Keratinocyte (primary cell): ENCODE measurements at regions not wholly inside any gene's neighbourhood (a gene's known extent, or its start where the extent isn't known, plus 50 kb on each side); places are given as distances from the start of the nearest gene placed in this dataset.

Source experiments
- DNase-seq: peaks from one replicate; pipeline ENCODE4 v3.0.0-alpha.2; 2011; ENCODE audit warnings: low read depth, missing footprints, low spot score
- FAIRE-seq: peaks from 2 replicates; lab custom pipeline; 2011; peaks lifted over from hg19 to GRCh38; lab: Jason Lieb, UNC
- H2AFZ ChIP-seq: 2 replicates; pipeline ENCODE4 v1.6.0; 2012; ENCODE audit warnings: low read length, control low read depth, inconsistent platforms; ENCODE audit not compliant: control insufficient read depth
- H3K27ac ChIP-seq: 2 replicates; pipeline ENCODE4 v1.5.1; 2011; ENCODE audit warnings: low read length; ENCODE audit not compliant: control insufficient read depth, insufficient read depth
- H3K27me3 ChIP-seq: 3 replicates; pipeline ENCODE4 v1.6.0; 2011; ENCODE audit warnings: low read length; ENCODE audit not compliant: control insufficient read depth, insufficient read depth; ENCODE audit errors: extremely low read depth
- H3K36me3 ChIP-seq, 2 experiments: 2 replicates in 1 of 2; 3 replicates in 1 of 2; pipeline ENCODE4 v1.5.1; 2011; ENCODE audit warnings: low read length in 2 of 2, mild to moderate bottlenecking in 1 of 2; ENCODE audit not compliant: control insufficient read depth in 2 of 2, insufficient read depth in 2 of 2; ENCODE audit errors: extremely low read depth in 1 of 2
- H3K4me1 ChIP-seq: 3 replicates; pipeline ENCODE4 v1.5.1; 2011; ENCODE audit warnings: low read length; ENCODE audit not compliant: control insufficient read depth, insufficient read depth; ENCODE audit errors: extremely low read depth
- H3K4me2 ChIP-seq: 3 replicates; pipeline ENCODE4 v1.6.0; 2011; ENCODE audit warnings: low read depth, low read length; ENCODE audit not compliant: control insufficient read depth, insufficient read depth; ENCODE audit errors: extremely low read depth
- H3K4me3 ChIP-seq, 3 experiments: fragments of 200-600 bp in 1 of 3; sonication (generic) in 1 of 3; 2 replicates in 2 of 3; 3 replicates in 1 of 3; pipeline ENCODE4 v1.5.1; 2011 to 2016; ENCODE audit warnings: low read length in 3 of 3, mild to moderate bottlenecking in 3 of 3, control low read depth in 2 of 3, inconsistent platforms in 1 of 3, low read depth in 1 of 3, mixed read lengths in 1 of 3, mixed run types in 1 of 3, moderate library complexity in 1 of 3; ENCODE audit not compliant: control insufficient read depth in 2 of 3, insufficient read depth in 2 of 3; ENCODE audit errors: extremely low read depth in 1 of 3
- H3K79me2 ChIP-seq: 2 replicates; pipeline ENCODE4 v1.6.0; 2012; ENCODE audit warnings: low read length; ENCODE audit not compliant: control insufficient read depth, insufficient read depth
- H3K9ac ChIP-seq: 3 replicates; pipeline ENCODE4 v1.6.0; 2011; ENCODE audit warnings: low read length; ENCODE audit not compliant: control insufficient read depth, insufficient read depth; ENCODE audit errors: extremely low read depth
- H3K9me1 ChIP-seq: 3 replicates; pipeline ENCODE4 v1.6.0; 2011; ENCODE audit warnings: low read length; ENCODE audit not compliant: control insufficient read depth, insufficient read depth; ENCODE audit errors: extremely low read depth
- H3K9me3 ChIP-seq: 2 replicates; pipeline ENCODE4 v1.5.1; 2012; ENCODE audit warnings: low read depth, low read length; ENCODE audit not compliant: control insufficient read depth
- H4K20me1 ChIP-seq: 3 replicates; pipeline ENCODE4 v1.6.0; 2011; ENCODE audit warnings: low read length; ENCODE audit not compliant: control insufficient read depth, insufficient read depth; ENCODE audit errors: extremely low read depth
- EZH2 ChIP-seq: IDR thresholded peaks from one replicate; pipeline ENCODE4 v1.6.1; 2012; ENCODE audit warnings: inconsistent platforms, mild to moderate bottlenecking, low read length, moderate library complexity
- dilution Hi-C: fragments of 300-500 bp; cut with MboI; formaldehyde crosslinking; loops from one replicate; pipeline ENCODE4 v1.7.0; 2020; ENCODE audit warnings: low sequenced_read_pairs; ENCODE audit not compliant: extremely low pct_ligation_motif_present
- TF ChIP-seq, protein P1 (sequence below), 3 experiments: IDR thresholded peaks in 1 of 3; conservative IDR thresholded peaks in 1 of 3; optimal IDR thresholded peaks in 1 of 3; 2 replicates in 2 of 3; 3 replicates in 1 of 3; pipeline versions ENCODE3 to v1.5.1; 2011; ENCODE audit warnings: low read length in 3 of 3, mild to moderate bottlenecking in 3 of 3, moderate library complexity in 2 of 3, control low read depth in 1 of 3, inconsistent platforms in 1 of 3; ENCODE audit not compliant: insufficient read depth in 2 of 3; ENCODE audit errors: extremely low read depth in 1 of 3

DNA sequence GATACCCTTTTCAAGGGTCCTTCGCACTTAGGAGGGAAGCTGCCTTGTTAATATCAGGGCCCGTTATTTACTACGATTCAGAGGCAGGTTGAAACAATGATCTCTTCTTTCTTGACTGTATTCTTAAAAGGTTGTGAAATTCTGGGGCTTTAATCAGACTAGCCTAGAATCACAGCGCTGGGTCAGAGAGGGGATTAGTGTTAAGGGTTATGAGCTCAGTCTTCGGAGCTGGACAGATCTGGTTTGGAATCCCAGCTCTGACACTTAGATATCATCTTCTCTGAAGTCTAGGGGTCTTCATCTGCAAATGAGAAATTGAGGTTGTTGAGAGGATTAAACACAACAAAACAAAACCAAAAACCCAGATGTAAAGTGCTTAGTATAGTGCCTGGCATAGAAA is 77.4 kb downstream of the CD83 start:
- no peak for FAIRE-seq
- no peak for TF ChIP-seq EZH2
- TF ChIP-seq, protein P1, sequence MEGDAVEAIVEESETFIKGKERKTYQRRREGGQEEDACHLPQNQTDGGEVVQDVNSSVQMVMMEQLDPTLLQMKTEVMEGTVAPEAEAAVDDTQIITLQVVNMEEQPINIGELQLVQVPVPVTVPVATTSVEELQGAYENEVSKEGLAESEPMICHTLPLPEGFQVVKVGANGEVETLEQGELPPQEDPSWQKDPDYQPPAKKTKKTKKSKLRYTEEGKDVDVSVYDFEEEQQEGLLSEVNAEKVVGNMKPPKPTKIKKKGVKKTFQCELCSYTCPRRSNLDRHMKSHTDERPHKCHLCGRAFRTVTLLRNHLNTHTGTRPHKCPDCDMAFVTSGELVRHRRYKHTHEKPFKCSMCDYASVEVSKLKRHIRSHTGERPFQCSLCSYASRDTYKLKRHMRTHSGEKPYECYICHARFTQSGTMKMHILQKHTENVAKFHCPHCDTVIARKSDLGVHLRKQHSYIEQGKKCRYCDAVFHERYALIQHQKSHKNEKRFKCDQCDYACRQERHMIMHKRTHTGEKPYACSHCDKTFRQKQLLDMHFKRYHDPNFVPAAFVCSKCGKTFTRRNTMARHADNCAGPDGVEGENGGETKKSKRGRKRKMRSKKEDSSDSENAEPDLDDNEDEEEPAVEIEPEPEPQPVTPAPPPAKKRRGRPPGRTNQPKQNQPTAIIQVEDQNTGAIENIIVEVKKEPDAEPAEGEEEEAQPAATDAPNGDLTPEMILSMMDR (optimal IDR thresholded peaks at IDR 0.05 in 1 of 3, IDR thresholded peaks at IDR 0.05 in 1 of 3, conservative IDR thresholded peaks at IDR 0.05 in 1 of 3; ENCODE audit: extremely low read depth in 1 of 3, insufficient read depth in 2 of 3, low read length in 3 of 3) = no peak

DNA sequence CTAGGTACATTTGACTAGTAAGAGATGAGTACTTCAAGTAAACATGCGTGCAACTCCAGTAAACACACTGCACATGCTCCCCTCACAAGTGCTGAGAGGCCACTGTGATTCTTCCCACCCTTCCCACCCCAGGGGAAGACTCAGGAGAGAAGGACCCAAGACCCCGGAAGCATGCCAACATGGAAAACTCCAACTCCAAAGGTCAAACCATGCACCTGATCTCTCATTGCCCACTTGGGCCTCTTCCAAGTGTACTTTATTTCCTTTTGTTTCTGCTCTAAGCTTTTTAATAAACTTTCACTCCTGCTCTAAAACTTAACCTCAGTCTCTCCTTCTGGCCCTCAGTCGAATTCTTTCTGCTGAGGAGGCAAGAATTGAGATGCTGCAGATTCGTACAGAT is 78.5 kb downstream of the CD83 start:
- Histone ChIP-seq H3K27ac (no peak overlapping the region), H3K4me2 (no peak overlapping the region), H3K79me2 (no peaks in the 10 kb centered on the region), H3K36me3 (no peaks in the 10 kb centered on the region), H2AFZ (no peak overlapping the region), H3K4me1 (no peaks in the 10 kb centered on the region), H3K9me1 (no peaks in the 10 kb centered on the region), H3K9me3 (no peaks in the 10 kb centered on the region), H3K9ac (no peak overlapping the region), H3K27me3 (no peaks in the 10 kb centered on the region), H3K4me3 (no peak overlapping the region), H4K20me1 (no peaks in the 10 kb centered on the region)
- no peak for FAIRE-seq
- DNase-seq = no peak
- no peak for TF ChIP-seq EZH2
- TF ChIP-seq, protein P1 (optimal IDR thresholded peaks at IDR 0.05 in 1 of 3, IDR thresholded peaks at IDR 0.05 in 1 of 3, conservative IDR thresholded peaks at IDR 0.05 in 1 of 3; ENCODE audit: extremely low read depth in 1 of 3, insufficient read depth in 2 of 3, low read length in 3 of 3) = no peak
- dilution Hi-C loops = no loop called here

More for the DNA sequence above, 77.4 kb downstream of the CD83 start:
- Histone ChIP-seq H3K9me3 (no peaks in the 10 kb centered on the region), H3K36me3 (no peaks in the 10 kb centered on the region), H3K4me2 (no peak overlapping the region), H3K79me2 (no peaks in the 10 kb centered on the region), H3K27ac (no peak overlapping the region), H3K9me1 (no peaks in the 10 kb centered on the region), H4K20me1 (no peaks in the 10 kb centered on the region), H3K4me1 (no peaks in the 10 kb centered on the region), H3K27me3 (no peaks in the 10 kb centered on the region), H3K4me3 (no peak overlapping the region), H2AFZ (no peak overlapping the region), H3K9ac (no peak overlapping the region)
- DNase-seq = no peak
- dilution Hi-C loops = no loop called here
